H1 (cell line): ENCODE measurements at regions not wholly inside any gene's neighbourhood (a gene's known extent, or its start where the extent isn't known, plus 50 kb on each side); places are given as distances from the start of the nearest gene placed in this dataset.

Experiments
- CTCF ChIA-PET: fragments of 300-600 bp; sonication (Branson Sonifier 250); formaldehyde crosslinking; loops from one replicate; lab custom pipeline; 2021; ENCODE audit not compliant: partially characterized antibody; lab: Charles Lee
- POLR2A ChIA-PET: fragments of 300-600 bp; sonication (Branson Sonifier 250); formaldehyde crosslinking; loops from one replicate; lab custom pipeline; 2021; ENCODE audit warnings: inconsistent platforms; ENCODE audit not compliant: partially characterized antibody; lab: Charles Lee
- DNase-seq, 2 experiments: peaks; one replicate each; pipeline versions ENCODE4 v3.0.0 to v3.0.0-alpha.2; 2010 to 2022; ENCODE audit warnings: low spot score in 2 of 2, low read depth in 1 of 2, mixed read lengths in 1 of 2
- FAIRE-seq: peaks from 2 replicates; lab custom pipeline; 2011; peaks lifted over from hg19 to GRCh38; lab: Jason Lieb, UNC
- H2AFZ ChIP-seq: 2 replicates; pipeline ENCODE4 v1.8.1; 2012; ENCODE audit warnings: low read length, inconsistent platforms
- H2AK5ac ChIP-seq: 2 replicates; pipeline ENCODE4 v1.6.1; 2013; ENCODE audit warnings: low read depth, low read length
- H2BK120ac ChIP-seq: replicated peaks from 2 replicates; pipeline ENCODE3; 2013; ENCODE audit warnings: low read depth, low read length, inconsistent platforms
- H2BK12ac ChIP-seq: 2 replicates; pipeline ENCODE4 v1.6.1; 2013; ENCODE audit warnings: low read depth, low read length
- H2BK15ac ChIP-seq: 2 replicates; pipeline ENCODE4 v1.6.1; 2013; ENCODE audit warnings: low read length
- H2BK20ac ChIP-seq: 2 replicates; pipeline ENCODE4 v1.6.1; 2013; ENCODE audit warnings: low read length
- H2BK5ac ChIP-seq: 2 replicates; pipeline ENCODE4 v1.6.1; 2013; ENCODE audit warnings: low read depth, low read length
- H3K14ac ChIP-seq: 2 replicates; pipeline ENCODE4 v1.6.1; 2013; ENCODE audit warnings: inconsistent platforms; ENCODE audit not compliant: insufficient read length
- H3K18ac ChIP-seq: 2 replicates; pipeline ENCODE4 v1.6.1; 2013; ENCODE audit warnings: low read length; ENCODE audit errors: extremely low read depth
- H3K23ac ChIP-seq: 2 replicates; pipeline ENCODE4 v1.6.1; 2013; ENCODE audit warnings: inconsistent platforms; ENCODE audit not compliant: insufficient read length
- H3K23me2 ChIP-seq: 2 replicates; pipeline ENCODE4 v1.6.1; 2013; ENCODE audit warnings: low read depth, low read length
- H3K27ac ChIP-seq: 2 replicates; pipeline ENCODE4 v1.6.1; 2011; ENCODE audit warnings: low read depth, low read length, inconsistent platforms
- H3K27me3 ChIP-seq, 4 experiments: replicated peaks in 1 of 4; 1 replicate in 1 of 4; 2 replicates in 3 of 4; pipeline versions ENCODE4 v1.6.1 to v1.8.1; 2011 to 2013; ENCODE audit warnings: low read length in 3 of 4, mild to moderate bottlenecking in 3 of 4, inconsistent platforms in 2 of 4, mixed read lengths in 2 of 4, moderate library complexity in 1 of 4; ENCODE audit not compliant: control insufficient read depth in 3 of 4, insufficient read depth in 3 of 4; ENCODE audit errors: extremely low read depth in 1 of 4
- H3K36me3 ChIP-seq, 4 experiments: 2 replicates each; pipeline versions ENCODE4 v1.6.1 to v1.8.1; 2011 to 2013; ENCODE audit warnings: mild to moderate bottlenecking in 4 of 4, low read length in 3 of 4, moderate library complexity in 2 of 4, control low read depth in 1 of 4, inconsistent platforms in 1 of 4; ENCODE audit not compliant: insufficient read depth in 4 of 4, control insufficient read depth in 2 of 4
- H3K4ac ChIP-seq: replicated peaks from 2 replicates; pipeline ENCODE3; 2013; ENCODE audit warnings: low read length, low read depth, mixed read lengths, inconsistent platforms; ENCODE audit not compliant: insufficient read length
- H3K4me1 ChIP-seq, 4 experiments: replicated peaks in 1 of 4; 1 replicate in 1 of 4; 2 replicates in 3 of 4; pipeline versions ENCODE4 v1.6.1 to v1.8.1; 2011 to 2013; ENCODE audit warnings: low read length in 3 of 4, inconsistent platforms in 2 of 4, mixed read lengths in 1 of 4; ENCODE audit not compliant: insufficient read depth in 4 of 4, control insufficient read depth in 3 of 4
- H3K4me2 ChIP-seq, 2 experiments: 2 replicates each; pipeline versions ENCODE4 v1.6.1 to v1.8.1; 2011 to 2013; ENCODE audit warnings: low read depth in 2 of 2, low read length in 2 of 2, control low read depth in 1 of 2, inconsistent platforms in 1 of 2, mild to moderate bottlenecking in 1 of 2; ENCODE audit not compliant: insufficient read depth in 1 of 2
- H3K4me3 ChIP-seq, 4 experiments: fragments of 200-600, 300-600 bp in 1 of 4; sonication (generic), shearing (Covaris generic), sonication (Bioruptor Twin) in 1 of 4; 2 replicates each; pipeline versions ENCODE4 v1.5.1 to v1.8.1; 2011 to 2016; ENCODE audit warnings: low read length in 4 of 4, low read depth in 3 of 4, control low read depth in 2 of 4, inconsistent platforms in 2 of 4, mild to moderate bottlenecking in 2 of 4, mixed read lengths in 1 of 4, moderate library complexity in 1 of 4; ENCODE audit not compliant: insufficient read depth in 2 of 4; ENCODE audit errors: extremely low read depth in 1 of 4
- H3K56ac ChIP-seq: replicated peaks from 2 replicates; pipeline ENCODE3; 2013; ENCODE audit warnings: low read depth, mild to moderate bottlenecking, mixed read lengths, low read length, inconsistent platforms; ENCODE audit not compliant: insufficient read length
- H3K79me1 ChIP-seq: 2 replicates; pipeline ENCODE4 v1.6.1; 2013; ENCODE audit warnings: low read depth, low read length, control low read depth
- H3K79me2 ChIP-seq, 2 experiments: 2 replicates each; pipeline versions ENCODE4 v1.6.1 to v1.8.1; 2012 to 2013; ENCODE audit warnings: low read length in 2 of 2, mild to moderate bottlenecking in 2 of 2, inconsistent platforms in 1 of 2; ENCODE audit not compliant: insufficient read depth in 2 of 2, control insufficient read depth in 1 of 2
- H3K9ac ChIP-seq, 4 experiments: replicated peaks in 1 of 4; 1 replicate in 1 of 4; 2 replicates in 3 of 4; pipeline versions ENCODE4 v1.6.1 to v1.8.1; 2011 to 2013; ENCODE audit warnings: low read depth in 3 of 4, low read length in 3 of 4, control low read depth in 2 of 4, mild to moderate bottlenecking in 2 of 4, moderate library complexity in 2 of 4, inconsistent platforms in 1 of 4; ENCODE audit errors: extremely low read depth in 1 of 4
- H3K9me3 ChIP-seq, 2 experiments: 2 replicates each; pipeline versions ENCODE4 v1.6.1 to v1.8.1; 2012 to 2013; ENCODE audit warnings: mild to moderate bottlenecking in 2 of 2, moderate library complexity in 2 of 2, control low read depth in 1 of 2, inconsistent platforms in 1 of 2, low read depth in 1 of 2, low read length in 1 of 2, mixed read lengths in 1 of 2; ENCODE audit not compliant: insufficient read depth in 2 of 2
- H4K20me1 ChIP-seq, 2 experiments: replicated peaks in 1 of 2; 2 replicates each; pipeline versions ENCODE3 to v1.8.1; 2011 to 2013; ENCODE audit warnings: inconsistent platforms in 2 of 2, low read length in 2 of 2, mild to moderate bottlenecking in 1 of 2; ENCODE audit not compliant: insufficient read depth in 2 of 2, control insufficient read depth in 1 of 2
- H4K5ac ChIP-seq: 2 replicates; pipeline ENCODE4 v1.6.1; 2013; ENCODE audit warnings: low read length, low read depth, mixed read lengths, inconsistent platforms; ENCODE audit not compliant: insufficient read length
- H4K8ac ChIP-seq: 2 replicates; pipeline ENCODE4 v1.8.0; 2013; ENCODE audit warnings: mild to moderate bottlenecking, moderate library complexity, low read length, inconsistent platforms; ENCODE audit not compliant: insufficient read depth; ENCODE audit errors: extremely low read depth
- H4K91ac ChIP-seq: replicated peaks from 2 replicates; pipeline ENCODE3; 2013; ENCODE audit warnings: low read length, mixed read lengths, inconsistent platforms; ENCODE audit not compliant: insufficient read length
- CEBPB ChIP-seq: IDR thresholded peaks from 2 replicates; pipeline ENCODE4 v1.6.1; 2012; ENCODE audit warnings: low read depth, low read length
- CTBP2 ChIP-seq: IDR thresholded peaks from 2 replicates; pipeline ENCODE4 v1.7.0; 2011; ENCODE audit warnings: borderline replicate concordance, mild to moderate bottlenecking, moderate library complexity, mixed read lengths, low read length; ENCODE audit not compliant: insufficient read depth, insufficient read length
- EZH2 ChIP-seq: fragments of 200-600 bp; sonication (generic); IDR thresholded peaks from 2 replicates; pipeline ENCODE4 v1.7.1; 2012; ENCODE audit warnings: low read depth, mild to moderate bottlenecking, moderate library complexity, low read length, inconsistent platforms; ENCODE audit not compliant: severe bottlenecking
- RAD21 ChIP-seq, 2 experiments: IDR thresholded peaks in 1 of 2; conservative IDR thresholded peaks in 1 of 2; 2 replicates each; pipeline ENCODE4 v1.6.1; 2011; ENCODE audit warnings: low read depth in 2 of 2, low read length in 2 of 2, improper control_type of control experiment in 1 of 2, inconsistent platforms in 1 of 2, mild to moderate bottlenecking in 1 of 2, moderate library complexity in 1 of 2
- SIN3A ChIP-seq, 2 experiments: IDR thresholded peaks in 1 of 2; conservative IDR thresholded peaks in 1 of 2; 2 replicates each; pipeline ENCODE4 v1.6.1; 2011 to 2012; ENCODE audit warnings: low read length in 2 of 2, improper control_type of control experiment in 1 of 2, low read depth in 1 of 2, mild to moderate bottlenecking in 1 of 2
- SUZ12 ChIP-seq: fragments of 200-600 bp; sonication (generic); IDR thresholded peaks from 2 replicates; pipeline ENCODE4 v1.6.1; 2012; ENCODE audit warnings: mild to moderate bottlenecking, inconsistent platforms, low read length, moderate library complexity, mixed read lengths
- WGBS, 2 experiments: shearing (Covaris generic) in 1 of 2; methylation state at CpG; one replicate each; pipeline versions ENCODE4 v1.1.6 to v1.1.7; 2013 to 2015; ENCODE audit warnings: low lambda C conversion rate in 2 of 2, mixed read lengths in 2 of 2, inconsistent platforms in 1 of 2, low coverage in 1 of 2, missing lambda C conversion rate in 1 of 2; ENCODE audit not compliant: insufficient replicate concordance in 2 of 2, insufficient coverage in 1 of 2, insufficient read length in 1 of 2; ENCODE audit errors: extremely low coverage in 1 of 2, missing lambda C conversion rate in 1 of 2; 5-methylcytosine and 5-hydroxymethylcytosine counted together
- TF ChIP-seq, protein P1 (sequence below), 3 experiments: IDR thresholded peaks; 1 replicate in 2 of 3; 2 replicates in 1 of 3; pipeline versions ENCODE4 v1.5.1 to v1.6.1; 2011; ENCODE audit warnings: low read length in 3 of 3, mild to moderate bottlenecking in 3 of 3, inconsistent platforms in 2 of 3, low read depth in 1 of 3, moderate library complexity in 1 of 3; ENCODE audit not compliant: insufficient read depth in 1 of 3; ENCODE audit errors: control extremely low read depth in 1 of 3

GRCh38 chr18:78632111-78632541 lies 347.5 kb upstream of the SALL3 start:
- ChIA-PET CTCF (interaction anchor here (0.6 to 1.3 kb wide), 4 partner anchors 9 to 872 kb away, joined by 3 to 4 read pairs (median 3); no protein-coding TSS in a partner anchor), POLR2A (no interaction called here)
- 82% methylated on average over 11 of the region's 11 CpGs; no CpG with 5 or more reads in 1 of the 2 experiments for WGBS, 2 experiments
- H3K4me3 ChIP-seq, result no peak overlapping the region
- H3K79me1 ChIP-seq, result no peaks in the 10 kb centered on the region
- peaks cover 0 to 10% of the 10 kb centered on the region in 2 experiments for H4K20me1 ChIP-seq
- H2BK15ac ChIP-seq, result no peak overlapping the region
- no peak overlapping the region for H3K4me2 ChIP-seq
- H3K23me2 ChIP-seq, result peaks cover 12% of the 10 kb centered on the region
- H3K18ac ChIP-seq, result no peak overlapping the region
- H3K4ac ChIP-seq, result peak overlapping the region; percentile 58
- TF ChIP-seq RAD21 (IDR thresholded peaks at IDR 0.05 in 1 of 2, conservative IDR thresholded peaks at IDR 0.05 in 1 of 2; ENCODE audit: low read depth in 2 of 2, low read length in 2 of 2), result peak; percentile 21 to 44; a peak in 3 of 4 replicates
- no peak for TF ChIP-seq SIN3A (conservative IDR thresholded peaks at IDR 0.05 in 1 of 2, IDR thresholded peaks at IDR 0.05 in 1 of 2; ENCODE audit: low read depth in 1 of 2, low read length in 2 of 2)
- no peak for TF ChIP-seq EZH2
- TF ChIP-seq, protein P1, sequence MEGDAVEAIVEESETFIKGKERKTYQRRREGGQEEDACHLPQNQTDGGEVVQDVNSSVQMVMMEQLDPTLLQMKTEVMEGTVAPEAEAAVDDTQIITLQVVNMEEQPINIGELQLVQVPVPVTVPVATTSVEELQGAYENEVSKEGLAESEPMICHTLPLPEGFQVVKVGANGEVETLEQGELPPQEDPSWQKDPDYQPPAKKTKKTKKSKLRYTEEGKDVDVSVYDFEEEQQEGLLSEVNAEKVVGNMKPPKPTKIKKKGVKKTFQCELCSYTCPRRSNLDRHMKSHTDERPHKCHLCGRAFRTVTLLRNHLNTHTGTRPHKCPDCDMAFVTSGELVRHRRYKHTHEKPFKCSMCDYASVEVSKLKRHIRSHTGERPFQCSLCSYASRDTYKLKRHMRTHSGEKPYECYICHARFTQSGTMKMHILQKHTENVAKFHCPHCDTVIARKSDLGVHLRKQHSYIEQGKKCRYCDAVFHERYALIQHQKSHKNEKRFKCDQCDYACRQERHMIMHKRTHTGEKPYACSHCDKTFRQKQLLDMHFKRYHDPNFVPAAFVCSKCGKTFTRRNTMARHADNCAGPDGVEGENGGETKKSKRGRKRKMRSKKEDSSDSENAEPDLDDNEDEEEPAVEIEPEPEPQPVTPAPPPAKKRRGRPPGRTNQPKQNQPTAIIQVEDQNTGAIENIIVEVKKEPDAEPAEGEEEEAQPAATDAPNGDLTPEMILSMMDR (IDR thresholded peaks at IDR 0.05; ENCODE audit: control extremely low read depth in 1 of 3, insufficient read depth in 1 of 3, low read depth in 1 of 3, low read length in 3 of 3), result peak in 2 of 3 experiments; percentile 42; a peak in 2 of 4 replicates
- TF ChIP-seq CEBPB, result no peak
- TF ChIP-seq SUZ12, result no peak
- no peak for TF ChIP-seq CTBP2
- no peaks in the 10 kb centered on the region for H3K4me1 ChIP-seq
- H2AFZ ChIP-seq, result no peak overlapping the region
- H3K27me3 ChIP-seq, result no peaks in the 10 kb centered on the region
- H2BK120ac ChIP-seq, result no peak overlapping the region
- H3K56ac ChIP-seq, result no peak overlapping the region
- no peak overlapping the region for H3K14ac ChIP-seq
- no peak overlapping the region for H2AK5ac ChIP-seq
- no peak overlapping the region for H4K5ac ChIP-seq
- DNase-seq, result no peak
- no peak overlapping the region for H2BK20ac ChIP-seq
- H3K36me3 ChIP-seq, result no peaks in the 10 kb centered on the region; a peak in 1 of 8 replicates
- no peak overlapping the region for H3K27ac ChIP-seq
- H3K23ac ChIP-seq, result no peak overlapping the region
- no peak overlapping the region for H3K9ac ChIP-seq
- peaks cover 9 to 17% of the 10 kb centered on the region in 2 experiments; a peak in 3 of 4 replicates for H3K9me3 ChIP-seq
- H3K79me2 ChIP-seq, result no peaks in the 10 kb centered on the region
- H4K8ac ChIP-seq, result no peak overlapping the region
- no peak for FAIRE-seq
- no peak overlapping the region for H2BK12ac ChIP-seq
- no peak overlapping the region for H2BK5ac ChIP-seq
- H4K91ac ChIP-seq, result no peak overlapping the region
